GM19240 (cell line): ENCODE measurements at regions not wholly inside any gene's neighbourhood (a gene's known extent, or its start where the extent isn't known, plus 50 kb on each side); places are given as distances from the start of the nearest gene placed in this dataset.

ENCODE experiments used
- DNase-seq: peaks from one replicate; pipeline ENCODE4 v3.0.0; 2011; ENCODE audit warnings: low spot score; ENCODE audit not compliant: insufficient read length

GRCh38 chr11:69930081-69931059 is 111.2 kb upstream of the FGF3 start:
- DNase-seq, result no peak

- DNase-seq, result no peak
These were observed 112.1 kb upstream of the FGF3 start for GRCh38 chr11:69931060-69931910.

DNA sequence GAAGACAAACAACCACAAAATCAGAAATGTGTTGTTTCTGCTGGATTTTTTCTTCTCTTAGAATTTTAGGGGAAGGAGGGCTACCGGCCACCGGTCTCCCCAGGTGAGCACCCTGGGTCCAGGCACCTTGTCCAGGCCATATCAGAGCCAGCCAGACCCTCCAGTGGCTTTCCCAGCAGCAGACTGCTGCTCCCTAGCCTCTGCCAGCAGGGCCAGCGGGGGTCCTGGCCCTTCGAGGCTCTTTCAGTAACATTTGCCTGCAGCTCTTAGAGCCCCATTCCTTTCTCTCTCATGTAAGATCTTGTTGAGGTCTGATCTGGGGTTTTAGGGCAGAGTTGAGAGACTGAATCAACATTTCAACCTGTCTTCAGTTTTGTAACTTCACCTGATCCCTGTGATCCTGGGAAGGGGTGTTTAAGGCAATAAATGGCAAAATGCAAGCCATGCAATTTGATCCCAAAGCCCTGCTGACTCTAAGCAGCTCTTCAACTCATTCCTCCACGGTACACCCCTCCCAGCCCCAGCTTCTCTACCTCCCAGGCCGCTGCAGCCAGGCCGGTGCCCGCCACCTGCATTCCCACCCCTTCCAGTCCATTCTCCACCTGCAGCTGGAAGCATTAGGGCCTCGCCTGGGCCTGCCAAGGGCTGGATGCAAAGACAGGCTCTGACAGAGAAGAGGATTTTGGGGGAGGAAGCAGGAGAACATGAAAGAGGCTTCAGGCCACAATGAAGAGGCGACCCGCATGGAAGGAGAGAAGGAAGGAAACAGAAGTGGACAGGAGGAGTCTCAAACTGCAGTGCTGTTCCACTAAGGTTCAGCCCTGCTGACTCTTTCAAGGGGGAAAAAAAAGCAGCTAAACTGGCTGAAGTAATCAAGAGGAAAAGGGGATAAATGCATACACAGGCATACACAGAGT is 113.0 kb upstream of the FGF3 start:
- DNase-seq, result no peak

DNA sequence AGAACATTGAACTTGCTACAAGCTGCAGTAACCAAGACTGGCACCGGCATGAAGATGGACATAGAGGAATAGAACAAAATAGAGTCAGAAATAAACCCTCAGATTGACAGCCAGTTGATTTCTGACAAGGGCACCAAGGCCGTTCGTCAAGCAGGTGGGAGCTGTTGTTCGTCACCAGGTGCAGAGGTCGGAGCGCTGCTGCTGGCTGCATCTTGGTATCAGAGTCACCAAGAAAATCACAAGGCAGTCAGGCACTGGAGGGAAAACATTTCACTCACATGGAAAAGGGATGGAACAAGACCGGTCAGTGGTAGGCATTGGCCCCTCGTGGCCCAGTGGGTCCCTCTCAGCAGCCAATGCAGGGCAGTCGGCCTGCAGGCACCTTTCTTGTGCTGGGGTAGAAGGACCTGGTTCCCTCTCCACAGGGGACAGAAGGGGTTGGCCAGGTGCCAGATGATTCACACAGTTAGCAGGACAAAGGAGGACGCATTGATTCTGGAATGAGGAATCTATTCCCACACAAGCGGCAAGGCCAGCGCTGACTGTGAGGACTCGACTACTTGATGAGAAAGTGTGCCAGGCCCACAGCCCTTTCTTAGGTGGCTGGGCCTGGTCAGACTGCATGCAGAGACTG is 115.8 kb upstream of the FGF3 start:
- no peak for DNase-seq

- DNase-seq, result no peak
These were observed 116.8 kb upstream of the FGF3 start for GRCh38 chr11:69935941-69936505.

- DNase-seq, result no peak
These were observed 117.6 kb upstream of the FGF3 start for GRCh38 chr11:69936771-69937170.

- DNase-seq, result no peak
These were observed 119.0 kb upstream of the FGF3 start for GRCh38 chr11:69938206-69938605.

DNA sequence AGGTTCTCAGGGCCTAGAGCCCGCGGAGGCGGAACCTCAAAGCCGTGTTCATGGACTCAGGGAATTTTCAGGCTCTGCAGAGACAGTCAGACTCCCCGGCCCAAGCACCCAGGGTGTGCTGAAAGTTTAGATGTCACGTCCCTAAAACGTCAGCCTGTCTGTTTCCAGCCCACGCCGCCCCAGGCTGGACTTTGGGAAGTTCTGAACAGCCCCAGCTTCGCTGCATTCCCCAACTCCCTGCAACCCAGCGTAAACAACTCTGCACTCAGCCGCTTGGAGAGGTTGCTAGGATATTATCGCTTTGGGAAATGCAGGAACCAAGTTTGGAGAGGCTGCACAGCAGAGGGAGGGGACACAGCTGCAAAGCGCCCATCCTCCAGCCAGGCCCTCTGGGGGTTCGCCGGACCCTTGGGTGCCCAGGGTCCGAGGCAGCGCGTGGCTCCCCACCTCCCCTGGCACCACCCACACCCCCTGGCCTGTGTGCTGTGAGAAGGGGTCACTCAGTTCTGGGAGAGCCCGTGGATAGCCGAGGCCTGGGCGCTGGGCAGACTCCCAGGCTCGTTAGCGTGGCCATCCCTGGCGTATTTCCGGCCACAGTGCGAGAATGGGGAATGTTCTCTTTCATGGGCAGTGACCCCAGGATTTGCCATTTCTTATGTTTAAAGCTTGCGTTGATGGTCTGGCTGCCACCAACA is 120.5 kb upstream of the FGF3 start:
- DNase-seq, result no peak

GRCh38 chr11:69940246-69940610 is 121.0 kb upstream of the FGF3 start:
- DNase-seq, result no peak

GRCh38 chr11:69941546-69942332 is 122.5 kb upstream of the FGF3 start:
- no peak for DNase-seq

DNA sequence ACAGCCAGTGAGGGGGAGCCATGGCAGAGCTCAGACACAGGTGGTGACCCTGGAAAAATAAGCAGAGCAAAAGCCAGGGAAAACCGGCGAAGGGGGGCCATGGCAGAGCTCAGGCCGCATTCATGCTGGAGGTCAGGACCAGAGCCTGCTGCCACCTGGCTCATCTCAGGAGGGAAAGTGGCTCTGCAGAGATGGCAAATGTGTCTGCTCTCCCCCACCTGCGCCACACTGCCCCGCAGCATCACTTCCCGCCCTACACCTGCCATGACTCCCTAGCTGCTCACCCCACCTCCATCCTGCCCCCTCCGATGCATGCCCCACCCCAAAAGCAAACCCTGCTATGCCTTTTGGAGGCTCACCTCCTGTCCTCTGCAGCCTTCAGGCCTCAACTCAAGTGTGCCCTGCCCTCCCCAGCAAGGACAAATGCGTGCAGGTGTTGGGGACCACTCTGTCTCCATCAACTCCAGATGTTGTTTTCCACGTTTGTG is 123.2 kb upstream of the FGF3 start:
- DNase-seq, result no peak

DNA sequence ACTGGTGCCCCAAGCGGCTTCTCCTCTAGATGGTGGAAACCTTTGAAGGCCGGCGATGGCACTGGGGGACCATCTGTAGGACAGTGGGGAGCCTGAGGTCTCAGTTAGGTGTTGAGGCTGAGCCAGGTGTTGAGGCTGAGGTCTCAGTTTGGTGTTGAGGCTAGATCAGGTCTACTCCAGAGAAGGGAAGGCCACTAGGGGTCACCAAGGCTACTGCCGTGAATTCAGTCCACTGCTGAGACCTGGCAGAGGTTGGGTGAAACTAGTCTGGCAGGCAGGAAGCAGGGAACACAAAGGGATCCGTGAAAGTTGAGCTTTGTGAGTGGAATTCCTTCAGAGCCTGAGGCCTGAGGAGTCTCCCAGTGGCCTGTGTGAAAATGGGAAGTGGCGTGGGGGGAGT is 123.8 kb upstream of the FGF3 start:
- DNase-seq, result no peak

DNA sequence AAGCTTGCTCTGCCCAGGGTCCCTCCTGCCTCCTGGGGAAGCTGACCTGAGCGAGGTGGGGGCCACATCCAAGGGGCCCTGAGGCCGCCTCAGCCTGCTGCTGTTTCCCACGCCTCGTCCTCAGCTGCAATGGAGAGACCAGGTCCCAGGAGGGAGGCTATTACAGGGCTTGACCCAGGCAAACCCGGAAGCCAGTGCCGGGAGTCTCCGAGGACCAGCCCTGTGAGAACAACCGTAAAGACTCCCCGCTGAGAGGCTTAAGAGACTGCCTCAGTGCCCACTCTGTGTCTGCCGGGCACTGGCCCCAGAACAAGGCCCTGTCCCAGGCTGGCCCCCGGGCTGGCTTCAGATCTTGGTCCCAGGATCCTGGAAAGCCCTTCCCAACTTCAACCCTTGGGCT is 124.3 kb upstream of the FGF3 start:
- no peak for DNase-seq

DNA sequence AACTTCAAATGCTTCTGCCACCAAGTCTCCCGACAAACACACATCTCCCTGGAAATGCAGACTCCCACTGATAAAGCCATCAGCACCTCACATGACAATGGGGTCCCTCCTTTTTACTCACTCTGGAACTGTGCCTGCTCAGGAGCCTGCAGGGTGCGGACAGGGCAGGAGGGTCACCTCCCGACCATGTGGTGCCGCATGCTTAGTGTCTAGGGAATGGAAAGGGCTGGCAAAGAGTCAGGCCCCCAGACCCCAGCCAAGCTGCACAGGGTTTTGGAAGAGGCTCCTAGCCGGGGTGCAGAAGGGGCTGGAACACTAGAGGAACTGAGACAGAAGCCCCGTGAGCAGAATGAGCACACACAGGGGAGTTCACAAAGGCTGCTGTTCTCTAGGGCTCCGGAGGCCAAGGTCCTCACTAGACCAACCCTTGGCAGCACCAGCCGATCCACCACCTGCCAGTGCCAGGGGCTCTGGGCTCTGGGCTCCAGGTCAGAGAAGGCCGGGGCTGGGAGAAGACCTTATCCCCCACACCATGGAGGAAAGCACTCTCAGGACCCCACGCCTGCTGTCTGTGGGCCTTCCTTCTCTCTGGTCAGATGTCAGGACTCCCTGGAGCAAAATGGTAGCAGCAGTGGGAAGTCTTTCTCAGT is 125.1 kb upstream of the FGF3 start:
- no peak for DNase-seq

DNA sequence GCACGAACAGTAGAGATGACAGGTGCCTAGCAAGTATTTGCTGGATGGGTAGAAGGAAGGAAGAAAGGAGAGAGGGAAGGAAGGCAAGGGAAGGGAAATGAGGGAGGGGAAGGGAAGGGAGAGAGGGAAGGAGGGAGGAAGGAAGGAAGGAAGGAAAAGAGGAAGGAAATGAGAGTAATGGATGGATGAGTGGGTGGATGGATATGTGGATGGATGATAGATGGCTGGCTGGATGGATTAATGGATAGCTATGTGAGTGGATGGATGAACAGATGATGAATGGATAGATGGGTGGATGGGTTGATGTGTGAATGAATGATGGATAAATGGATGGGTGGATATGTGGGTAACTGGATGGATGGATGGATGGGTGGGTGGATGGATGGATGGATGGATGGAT is 125.9 kb upstream of the FGF3 start:
- no peak for DNase-seq

GRCh38 chr11:69947059-69947792 is 128.0 kb upstream of the FGF3 start:
- no peak for DNase-seq

GRCh38 chr11:69947793-69948255 is 128.6 kb upstream of the FGF3 start:
- no peak for DNase-seq
